ENCODE measurements at regions not wholly inside any gene's neighbourhood (a gene's known extent, or its start where the extent isn't known, plus 50 kb on each side); places are given as distances from the start of the nearest gene placed in this dataset.

- TF ChIP-seq, protein P1, sequence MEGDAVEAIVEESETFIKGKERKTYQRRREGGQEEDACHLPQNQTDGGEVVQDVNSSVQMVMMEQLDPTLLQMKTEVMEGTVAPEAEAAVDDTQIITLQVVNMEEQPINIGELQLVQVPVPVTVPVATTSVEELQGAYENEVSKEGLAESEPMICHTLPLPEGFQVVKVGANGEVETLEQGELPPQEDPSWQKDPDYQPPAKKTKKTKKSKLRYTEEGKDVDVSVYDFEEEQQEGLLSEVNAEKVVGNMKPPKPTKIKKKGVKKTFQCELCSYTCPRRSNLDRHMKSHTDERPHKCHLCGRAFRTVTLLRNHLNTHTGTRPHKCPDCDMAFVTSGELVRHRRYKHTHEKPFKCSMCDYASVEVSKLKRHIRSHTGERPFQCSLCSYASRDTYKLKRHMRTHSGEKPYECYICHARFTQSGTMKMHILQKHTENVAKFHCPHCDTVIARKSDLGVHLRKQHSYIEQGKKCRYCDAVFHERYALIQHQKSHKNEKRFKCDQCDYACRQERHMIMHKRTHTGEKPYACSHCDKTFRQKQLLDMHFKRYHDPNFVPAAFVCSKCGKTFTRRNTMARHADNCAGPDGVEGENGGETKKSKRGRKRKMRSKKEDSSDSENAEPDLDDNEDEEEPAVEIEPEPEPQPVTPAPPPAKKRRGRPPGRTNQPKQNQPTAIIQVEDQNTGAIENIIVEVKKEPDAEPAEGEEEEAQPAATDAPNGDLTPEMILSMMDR (IDR thresholded peaks at IDR 0.05; ENCODE audit: insufficient read depth, low read length): no peak
- H3K4me3 ChIP-seq (ENCODE audit: low read depth, low read length): no peak overlapping the region
- no peak for DNase-seq (ENCODE audit: low read depth)
Observed at GRCh38 chrX:125826080-125826479, 340.0 kb downstream of the DCAF12L2 start.

DNA sequence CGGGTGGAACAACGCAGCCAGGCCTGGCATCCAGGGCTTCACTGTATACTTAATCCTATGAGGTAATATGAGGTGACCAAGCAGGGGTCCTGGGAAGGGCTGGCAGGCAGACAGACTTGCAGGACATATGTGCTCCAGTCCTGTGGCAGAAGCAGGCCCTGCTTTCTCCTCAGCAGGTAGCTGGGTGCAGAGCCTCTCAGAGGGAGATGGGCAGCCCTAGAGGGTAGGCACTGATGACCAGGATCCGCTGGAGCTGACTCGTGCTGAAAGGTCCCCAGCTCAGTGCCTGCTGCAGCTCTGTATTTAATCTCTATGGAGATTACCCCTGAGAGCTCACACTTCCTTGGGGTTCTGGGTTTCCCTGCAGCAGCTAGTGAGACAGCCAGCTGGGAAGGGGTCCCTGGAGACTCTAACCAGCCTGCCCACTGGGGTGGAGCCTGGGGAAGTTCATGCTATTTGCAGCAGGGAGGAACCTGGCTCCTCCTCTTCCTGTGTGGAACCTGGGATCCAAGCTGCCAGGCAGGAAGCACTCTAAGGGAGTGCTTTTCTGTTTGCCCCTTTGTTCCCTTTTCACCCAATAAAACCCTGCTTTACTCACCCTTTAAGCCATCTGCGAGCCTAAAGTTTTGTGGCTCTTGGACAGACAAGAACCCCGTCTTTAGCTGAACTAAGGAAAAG lies 339.2 kb downstream of the DCAF12L2 start:
- TF ChIP-seq, protein P1 (IDR thresholded peaks at IDR 0.05; ENCODE audit: insufficient read depth, low read length): no peak
- no peak for DNase-seq (ENCODE audit: low read depth)
- H3K4me3 ChIP-seq (ENCODE audit: low read depth, low read length): no peak overlapping the region

DNA sequence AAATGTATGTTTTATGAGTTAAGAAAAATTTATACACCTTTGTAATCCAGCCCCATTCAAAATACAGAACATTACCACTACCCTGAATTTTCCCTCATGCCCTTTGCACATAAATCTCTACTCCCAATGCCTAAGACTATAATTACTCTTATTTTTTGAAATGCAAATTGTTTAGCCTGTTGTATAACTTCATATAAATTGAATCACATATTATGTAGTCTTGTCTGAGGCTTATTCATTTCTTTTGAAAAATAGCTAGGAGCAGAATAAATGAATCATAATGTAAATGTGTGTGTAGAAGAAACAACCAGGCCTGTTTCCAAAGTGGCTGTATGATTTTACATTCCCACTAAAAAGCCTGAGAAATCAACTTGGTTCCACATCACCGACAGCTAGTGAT lies 319.8 kb downstream of the DCAF12L2 start:
- DNase-seq (ENCODE audit: low read depth): no peak
- TF ChIP-seq, protein P1 (IDR thresholded peaks at IDR 0.05; ENCODE audit: insufficient read depth, low read length): no peak
- H3K4me3 ChIP-seq (ENCODE audit: low read depth, low read length): no peak overlapping the region

DNA sequence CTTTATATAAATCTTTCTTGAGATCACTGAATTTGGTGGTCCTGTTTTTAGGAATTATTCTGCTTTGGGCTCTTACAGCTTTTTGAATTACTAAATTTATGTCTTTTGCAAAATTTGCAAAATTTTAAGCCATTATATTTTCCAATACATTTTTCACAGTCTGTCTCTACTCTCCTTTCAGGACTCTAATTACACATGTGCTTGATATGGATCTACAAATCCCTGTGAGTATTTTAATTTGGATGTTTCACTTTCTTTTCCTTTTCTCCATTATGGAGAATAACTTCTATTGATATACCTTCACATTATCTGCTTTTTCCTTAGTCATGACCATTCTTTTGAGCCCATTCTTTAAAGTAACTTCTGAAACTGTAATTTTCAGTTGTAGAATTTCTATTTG lies 315.4 kb downstream of the DCAF12L2 start:
- TF ChIP-seq, protein P1 (IDR thresholded peaks at IDR 0.05; ENCODE audit: insufficient read depth, low read length): no peak
- no peak for DNase-seq (ENCODE audit: low read depth)
- H3K4me3 ChIP-seq (ENCODE audit: low read depth, low read length): no peak overlapping the region

- no peak overlapping the region for H3K4me3 ChIP-seq (ENCODE audit: low read depth, low read length)
- TF ChIP-seq, protein P1 (IDR thresholded peaks at IDR 0.05; ENCODE audit: insufficient read depth, low read length): no peak
- no peak for DNase-seq (ENCODE audit: low read depth)
Observed at GRCh38 chrX:125883169-125883568, 282.9 kb downstream of the DCAF12L2 start.

- TF ChIP-seq, protein P1 (IDR thresholded peaks at IDR 0.05; ENCODE audit: insufficient read depth, low read length): no peak
- no peak overlapping the region for H3K4me3 ChIP-seq (ENCODE audit: low read depth, low read length)
- no peak for DNase-seq (ENCODE audit: low read depth)
Observed at GRCh38 chrX:125894947-125895346, 271.1 kb downstream of the DCAF12L2 start.

DNA sequence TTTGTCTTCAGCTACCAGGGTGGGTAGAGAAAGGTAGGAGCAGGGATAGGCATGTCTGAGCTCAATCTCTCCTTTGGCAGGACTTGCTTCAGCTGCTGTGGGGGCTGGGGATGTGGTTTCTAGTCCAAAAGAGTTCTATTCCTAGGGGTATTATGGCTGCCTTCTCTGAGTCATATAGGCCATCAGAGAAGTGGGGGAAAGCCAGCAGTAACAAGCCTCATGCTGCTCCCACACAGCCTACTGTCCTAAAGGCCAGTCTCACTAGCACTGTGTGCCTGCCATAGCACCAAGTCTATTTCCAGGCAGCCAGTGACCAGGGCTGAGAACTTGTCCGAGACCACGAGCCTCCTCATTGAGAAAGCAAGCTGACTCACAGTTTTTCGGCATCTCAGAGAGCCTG lies 270.6 kb downstream of the DCAF12L2 start:
- H3K4me3 ChIP-seq (ENCODE audit: low read depth, low read length): no peak overlapping the region
- DNase-seq (ENCODE audit: low read depth): no peak
- TF ChIP-seq, protein P1 (IDR thresholded peaks at IDR 0.05; ENCODE audit: insufficient read depth, low read length): no peak

Measured in fibroblast of the aortic adventitia (primary cell).